CD1c-positive myeloid dendritic cell (primary cell): ENCODE measurements at regions not wholly inside any gene's neighbourhood (a gene's known extent, or its start where the extent isn't known, plus 50 kb on each side); places are given as distances from the start of the nearest gene placed in this dataset.
"Not testable (repeated sequence)": the region's sequence is repeated elsewhere in the genome, so short reads cannot be mapped to it uniquely, and the experiment has no call there.

Experiments used
- DNase-seq: peaks from one replicate; pipeline ENCODE4 v3.0.0-alpha.2; 2016; ENCODE audit errors: extremely low spot score

- no peak for DNase-seq
These were observed 244.0 kb upstream of the SFRP2 start for GRCh38 chr4:154032914-154033313.

GRCh38 chr4:154030746-154031145, 241.9 kb upstream of the SFRP2 start:
- no peak for DNase-seq

GRCh38 chr4:154030152-154030551, 241.3 kb upstream of the SFRP2 start:
- DNase-seq, result no peak

- DNase-seq, result no peak
These were observed 240.3 kb upstream of the SFRP2 start for GRCh38 chr4:154029171-154029570.

- no peak for DNase-seq
These were observed 236.2 kb upstream of the SFRP2 start for GRCh38 chr4:154025110-154025509.

GRCh38 chr4:154024097-154024694, 235.3 kb upstream of the SFRP2 start:
- no peak for DNase-seq

- DNase-seq, result not testable (repeated sequence)
These were observed 234.8 kb upstream of the SFRP2 start for GRCh38 chr4:154023671-154024070.

GRCh38 chr4:154019811-154020210, 230.9 kb upstream of the SFRP2 start:
- no peak for DNase-seq

GRCh38 chr4:154018659-154019058, 229.8 kb upstream of the SFRP2 start:
- no peak for DNase-seq

- DNase-seq, result no peak
These were observed 226.7 kb upstream of the SFRP2 start for GRCh38 chr4:154015578-154015977.

- no peak for DNase-seq
These were observed 225.8 kb upstream of the SFRP2 start for GRCh38 chr4:154014407-154015321.

GRCh38 chr4:154013576-154013975, 224.7 kb upstream of the SFRP2 start:
- DNase-seq, result no peak

GRCh38 chr4:154010371-154010770, 221.5 kb upstream of the SFRP2 start:
- no peak for DNase-seq

GRCh38 chr4:154009788-154010187, 220.9 kb upstream of the SFRP2 start:
- no peak for DNase-seq

- no peak for DNase-seq
These were observed 220.3 kb upstream of the SFRP2 start for GRCh38 chr4:154009191-154009590.

GRCh38 chr4:154005171-154005520, 216.3 kb upstream of the SFRP2 start:
- DNase-seq, result no peak

GRCh38 chr4:154004507-154005170, 215.8 kb upstream of the SFRP2 start:
- DNase-seq, result no peak

GRCh38 chr4:154004016-154004415, 215.1 kb upstream of the SFRP2 start:
- no peak for DNase-seq

- DNase-seq, result no peak
These were observed 214.5 kb upstream of the SFRP2 start for GRCh38 chr4:154003378-154003777.

GRCh38 chr4:154001193-154001592, 212.3 kb upstream of the SFRP2 start:
- no peak for DNase-seq

- no peak for DNase-seq
These were observed 208.6 kb upstream of the SFRP2 start for GRCh38 chr4:153997516-153997915.

GRCh38 chr4:153989505-153989904, 200.6 kb upstream of the SFRP2 start:
- DNase-seq, result no peak
